ENCODE measurements at regions not wholly inside any gene's neighbourhood (a gene's known extent, or its start where the extent isn't known, plus 50 kb on each side); places are given as distances from the start of the nearest gene placed in this dataset.

GRCh38 chr4:181688432-181688831 lies 554.8 kb upstream of the TENM3 start:
- TF ChIP-seq CTCF (IDR thresholded peaks at IDR 0.05) (no peak), POLR2A (IDR thresholded peaks at IDR 0.05) (no peak)
